Activated T-helper 1 cell treated with anti-CD3 and anti-CD28 coated beads, Interleukin-12 subunit alpha, Interleukin-12 subunit beta, Interleukin-2, Interleukin-4 antibody, amounts not matched to agents 30 ng/mL and 10 ng/mL and 1 ng/mL, durations not matched to agents 14 hours and 24 hours and 36 hours (primary cell): ENCODE measurements at regions not wholly inside any gene's neighbourhood (a gene's known extent, or its start where the extent isn't known, plus 50 kb on each side); places are given as distances from the start of the nearest gene placed in this dataset.

Experiments
- DNase-seq: peaks from one replicate; pipeline ENCODE4 v3.0.0; 2021; ENCODE audit warnings: low spot score
- H3K27ac Mint-ChIP-seq: one replicate; pipeline ENCODE4 v1.8.0; 2021; ENCODE audit warnings: mild to moderate bottlenecking, mixed read lengths
- H3K27me3 Mint-ChIP-seq: one replicate; pipeline ENCODE4 v1.8.0; 2022; ENCODE audit warnings: mild to moderate bottlenecking, moderate library complexity, mixed read lengths; ENCODE audit not compliant: insufficient read depth
- H3K36me3 Mint-ChIP-seq: one replicate; pipeline ENCODE4 v1.8.0; 2021; ENCODE audit warnings: low read depth, mixed read lengths
- H3K4me1 Mint-ChIP-seq: one replicate; pipeline ENCODE4 v1.8.0; 2021; ENCODE audit warnings: low read depth, mixed read lengths
- H3K4me3 Mint-ChIP-seq: one replicate; pipeline ENCODE4 v1.8.0; 2021; ENCODE audit warnings: mild to moderate bottlenecking, moderate library complexity, mixed read lengths
- H3K9me3 Mint-ChIP-seq: one replicate; pipeline ENCODE4 v1.8.0; 2021; ENCODE audit warnings: mixed read lengths
- intact Hi-C: fragments of 100-400 bp; cut with micrococcal nuclease; formaldehyde crosslinking; loops from one replicate; pipeline ENCODE4 v1.15.1; 2024

DNA sequence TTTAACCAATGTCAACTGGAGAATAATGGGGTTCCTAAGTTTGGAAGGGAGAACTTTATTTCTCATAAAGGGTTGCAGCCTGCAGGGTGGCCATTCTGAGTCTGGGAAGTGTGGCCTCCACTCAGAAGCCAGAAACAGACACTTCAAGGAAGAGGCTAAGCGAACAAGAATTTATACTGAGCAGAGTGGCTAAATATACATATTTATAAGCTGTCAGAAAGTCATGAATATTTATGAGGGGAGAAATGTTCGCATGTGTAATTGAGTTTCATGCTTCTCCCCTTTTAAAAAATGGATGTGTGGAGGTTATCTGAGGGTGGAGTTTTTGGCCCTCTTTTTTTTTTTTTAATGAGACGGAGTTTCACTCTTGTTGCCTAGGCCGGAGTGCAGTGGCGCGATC, 78.1 kb upstream of the PLAC8 start:
- intact Hi-C loops, result no loop called here
- Mint-ChIP-seq H3K4me1 (no peaks in the 10 kb centered on the region), H3K27me3 (no peaks in the 10 kb centered on the region), H3K27ac (no peak overlapping the region), H3K36me3 (peaks cover 8% of the 10 kb centered on the region), H3K4me3 (no peak overlapping the region), H3K9me3 (peaks cover 4% of the 10 kb centered on the region)
- no peak for DNase-seq

DNA sequence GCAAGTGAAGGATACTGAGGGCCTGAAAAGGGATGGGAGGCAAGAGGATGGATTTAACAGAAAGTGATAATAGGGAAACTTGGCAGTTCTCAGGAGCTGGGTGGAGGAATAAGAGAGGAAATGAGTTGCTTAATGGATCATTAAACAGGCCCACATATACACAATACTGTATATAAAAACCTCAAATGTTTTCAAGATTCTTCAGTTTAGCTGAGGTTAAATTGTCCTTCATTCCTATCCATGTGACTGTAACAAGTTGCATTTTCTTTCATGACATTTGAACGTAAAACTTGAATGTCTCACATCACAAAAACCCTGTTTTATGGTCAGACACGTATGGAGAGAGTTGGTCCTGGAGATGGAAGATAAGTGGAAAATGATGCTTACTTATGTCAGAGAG, 76.5 kb upstream of the PLAC8 start:
- Mint-ChIP-seq H3K27ac (no peak overlapping the region), H3K4me3 (no peak overlapping the region), H3K9me3 (peaks cover 4% of the 10 kb centered on the region), H3K36me3 (peaks cover 8% of the 10 kb centered on the region), H3K27me3 (no peaks in the 10 kb centered on the region), H3K4me1 (no peaks in the 10 kb centered on the region)
- intact Hi-C loops, result no loop called here
- no peak for DNase-seq

DNA sequence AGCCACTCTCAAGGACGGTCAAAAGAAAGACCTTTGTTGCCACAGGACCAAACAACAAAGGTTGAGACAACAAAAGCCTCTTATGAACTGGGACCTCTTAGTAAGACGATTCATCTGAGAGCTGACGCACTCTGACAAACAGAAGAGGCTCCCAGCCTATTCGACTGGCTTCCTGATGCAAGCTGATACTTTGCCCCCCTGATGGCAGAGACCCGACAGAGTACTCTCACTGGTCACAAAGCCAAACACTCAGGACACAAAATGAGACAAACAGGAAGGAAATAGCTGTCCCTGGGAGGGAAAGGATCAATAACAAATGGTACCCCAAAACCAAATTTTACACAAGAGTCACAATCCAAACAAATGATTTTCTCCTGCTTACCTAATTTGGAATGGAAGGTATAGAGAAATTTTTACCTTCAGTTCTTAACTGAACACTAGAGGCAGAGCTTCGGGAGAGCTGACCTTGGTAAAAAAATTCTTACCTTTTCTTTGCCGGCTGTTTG, 75.2 kb upstream of the PLAC8 start:
- intact Hi-C loops, result no loop called here
- no peaks in the 10 kb centered on the region for H3K4me1 Mint-ChIP-seq
- H3K27ac Mint-ChIP-seq, result no peak overlapping the region
- H3K4me3 Mint-ChIP-seq, result no peak overlapping the region
- no peak for DNase-seq
- H3K36me3 Mint-ChIP-seq, result peaks cover 6% of the 10 kb centered on the region
- H3K27me3 Mint-ChIP-seq, result no peaks in the 10 kb centered on the region
- no peaks in the 10 kb centered on the region for H3K9me3 Mint-ChIP-seq

DNA sequence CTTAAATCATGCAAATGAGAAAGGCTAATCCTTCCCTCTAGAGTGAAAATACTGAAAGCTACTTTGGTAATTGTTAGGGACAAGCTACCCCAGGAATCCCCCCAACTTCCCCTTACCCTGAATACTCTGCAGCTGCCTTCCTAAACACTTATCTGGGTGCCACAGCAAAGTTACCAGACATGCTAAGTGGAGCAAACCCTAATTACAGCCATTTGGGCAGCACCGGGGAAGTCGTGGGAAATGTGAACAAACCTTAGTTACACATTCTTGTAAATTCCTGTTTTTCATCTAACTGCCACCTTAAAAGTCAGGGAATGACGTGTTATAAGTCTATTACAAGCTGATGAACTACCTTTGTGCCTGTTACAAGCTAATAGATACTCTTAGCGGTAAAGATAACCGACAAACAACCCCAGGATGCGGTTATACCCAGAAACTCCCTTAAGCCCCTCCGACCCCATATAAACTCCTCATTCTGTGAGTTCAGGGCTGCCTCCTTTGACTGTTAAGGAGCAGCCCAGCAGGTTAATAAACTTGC, 66.0 kb upstream of the PLAC8 start:
- intact Hi-C loops, result no loop called here
- Mint-ChIP-seq H3K27me3 (peaks cover 9% of the 10 kb centered on the region), H3K4me1 (peaks cover 5% of the 10 kb centered on the region), H3K4me3 (no peak overlapping the region), H3K36me3 (peaks cover 3% of the 10 kb centered on the region), H3K27ac (no peak overlapping the region), H3K9me3 (no peaks in the 10 kb centered on the region)
- DNase-seq, result no peak

DNA sequence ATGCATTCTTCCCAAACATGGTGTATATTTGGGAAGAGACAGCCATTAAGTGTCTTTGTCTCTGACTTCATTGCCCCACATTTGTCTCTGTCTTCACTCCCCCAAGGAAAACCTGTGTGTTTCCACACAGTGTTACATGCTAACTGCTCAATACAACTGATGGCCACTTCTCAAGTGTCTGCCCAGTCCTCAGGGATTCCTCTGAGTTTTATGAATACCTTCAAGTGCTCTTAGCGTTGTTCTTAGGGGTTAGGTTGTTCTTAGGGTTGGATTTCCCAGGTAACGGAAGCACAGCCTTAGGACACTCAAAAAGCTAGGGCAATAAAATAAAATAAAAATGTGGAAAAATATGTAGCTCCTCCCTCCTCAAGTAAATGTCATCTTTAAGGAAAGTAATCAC, 64.7 kb upstream of the PLAC8 start:
- no peaks in the 10 kb centered on the region for H3K9me3 Mint-ChIP-seq
- H3K4me3 Mint-ChIP-seq, result no peak overlapping the region
- no peak overlapping the region for H3K27ac Mint-ChIP-seq
- H3K36me3 Mint-ChIP-seq, result peaks cover 3% of the 10 kb centered on the region
- peaks cover 5% of the 10 kb centered on the region for H3K4me1 Mint-ChIP-seq
- intact Hi-C loops, result no loop called here
- H3K27me3 Mint-ChIP-seq, result peaks cover 7% of the 10 kb centered on the region
- no peak for DNase-seq

- Mint-ChIP-seq H3K36me3 (peaks cover 3% of the 10 kb centered on the region), H3K4me3 (no peak overlapping the region), H3K27me3 (peaks cover 3% of the 10 kb centered on the region), H3K27ac (no peak overlapping the region), H3K9me3 (no peaks in the 10 kb centered on the region), H3K4me1 (peaks cover 5% of the 10 kb centered on the region)
- no peak for DNase-seq
- intact Hi-C loops, result no loop called here
Measured at GRCh38 chr4:83178029-83178428, 63.5 kb upstream of the PLAC8 start.

DNA sequence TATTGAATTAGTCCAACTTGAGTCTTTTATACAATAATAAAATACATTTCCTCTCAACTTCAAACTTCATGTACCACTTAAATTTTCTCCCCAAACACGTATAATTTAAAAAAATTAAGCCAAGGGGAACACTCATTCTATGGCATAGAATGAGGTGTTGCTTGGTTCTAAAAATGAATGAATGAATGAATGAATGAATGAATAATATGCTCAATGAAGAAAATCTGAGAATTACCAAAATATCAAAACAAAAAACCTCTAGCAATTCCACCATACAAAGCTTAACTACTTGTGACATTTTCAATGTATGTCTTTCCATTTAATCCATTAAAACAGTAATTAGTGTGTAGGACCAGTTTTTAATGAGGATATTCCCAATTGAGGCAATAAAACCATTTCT, 62.7 kb upstream of the PLAC8 start:
- peaks cover 5% of the 10 kb centered on the region for H3K4me1 Mint-ChIP-seq
- H3K4me3 Mint-ChIP-seq, result no peak overlapping the region

DNA sequence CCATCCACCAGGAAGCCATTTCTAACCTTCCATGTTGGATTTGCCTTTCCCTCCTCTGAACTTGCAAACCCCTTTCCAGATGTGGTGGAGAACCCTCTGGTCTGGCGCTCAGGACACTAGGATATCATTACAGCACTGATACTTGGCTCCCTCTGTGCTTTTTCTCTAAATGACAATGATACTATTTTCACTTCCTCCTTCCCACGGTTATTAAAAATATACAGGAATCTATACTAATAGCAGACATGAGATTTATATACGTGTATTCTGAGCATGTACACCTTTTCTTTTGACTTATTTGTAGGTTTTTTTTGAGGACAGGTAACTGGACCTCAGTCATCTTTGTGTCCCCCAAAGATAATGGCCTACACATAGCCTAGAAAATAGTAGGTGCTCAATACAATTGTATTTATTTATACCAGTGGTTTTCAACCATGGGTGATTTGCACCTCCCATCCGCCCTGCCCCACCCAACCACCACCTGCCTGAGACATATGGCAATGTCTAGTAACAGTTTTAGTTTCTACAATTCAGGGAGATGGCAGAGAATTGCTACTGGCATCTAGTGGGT, 60.4 kb upstream of the PLAC8 start:
- DNase-seq, result no peak
- Mint-ChIP-seq H3K27me3 (peaks cover 3% of the 10 kb centered on the region), H3K9me3 (peaks cover 9% of the 10 kb centered on the region), H3K4me3 (no peak overlapping the region), H3K36me3 (peaks cover 3% of the 10 kb centered on the region), H3K27ac (no peak overlapping the region), H3K4me1 (peaks cover 7% of the 10 kb centered on the region)
- intact Hi-C loops, result no loop called here

More for the DNA sequence above, 62.7 kb upstream of the PLAC8 start:
- Mint-ChIP-seq H3K9me3 (no peaks in the 10 kb centered on the region), H3K27ac (no peak overlapping the region), H3K36me3 (peaks cover 3% of the 10 kb centered on the region), H3K27me3 (peaks cover 3% of the 10 kb centered on the region)
- intact Hi-C loops, result no loop called here
- DNase-seq, result no peak

- no peak overlapping the region for H3K4me3 Mint-ChIP-seq
- peaks cover 7% of the 10 kb centered on the region for H3K4me1 Mint-ChIP-seq
- no peak for DNase-seq
- H3K9me3 Mint-ChIP-seq, result peaks cover 20% of the 10 kb centered on the region
- H3K36me3 Mint-ChIP-seq, result peaks cover 3% of the 10 kb centered on the region
- H3K27me3 Mint-ChIP-seq, result no peaks in the 10 kb centered on the region
- no peak overlapping the region for H3K27ac Mint-ChIP-seq
- intact Hi-C loops, result no loop called here
Measured at GRCh38 chr4:83172371-83172770, 57.8 kb upstream of the PLAC8 start.

DNA sequence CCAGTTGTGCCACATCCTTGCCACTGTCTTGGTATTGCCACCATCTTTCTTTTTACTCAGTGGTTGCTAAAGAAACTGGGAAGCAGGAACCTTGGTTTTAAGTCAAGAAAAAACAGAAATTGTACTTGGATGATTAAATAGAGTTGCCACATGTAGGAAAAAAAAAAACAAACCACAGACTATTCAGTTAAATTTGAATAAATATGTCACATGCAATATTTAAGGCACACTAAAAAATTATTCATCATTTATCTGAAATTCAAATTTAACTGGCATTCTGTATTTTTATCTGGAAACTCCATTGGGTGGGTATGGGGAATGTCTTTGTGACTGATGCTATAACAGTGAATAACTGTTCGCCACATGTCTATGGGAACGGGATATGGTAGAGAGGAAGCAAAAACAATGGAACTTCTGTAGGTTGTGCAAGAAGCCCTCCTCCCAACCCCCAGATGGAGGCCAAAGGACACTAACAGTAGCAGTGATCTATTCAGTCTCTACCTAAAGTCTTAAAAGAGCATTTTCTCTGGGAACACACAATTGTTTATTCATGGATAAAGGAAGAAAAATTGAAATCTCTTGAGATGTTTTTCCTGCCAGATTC, 57.0 kb upstream of the PLAC8 start:
- intact Hi-C loops, result no loop called here
- Mint-ChIP-seq H3K36me3 (peaks cover 3% of the 10 kb centered on the region), H3K4me3 (no peak overlapping the region), H3K9me3 (peaks cover 20% of the 10 kb centered on the region), H3K27me3 (peaks cover 2% of the 10 kb centered on the region), H3K27ac (no peak overlapping the region), H3K4me1 (peaks cover 7% of the 10 kb centered on the region)
- no peak for DNase-seq

DNA sequence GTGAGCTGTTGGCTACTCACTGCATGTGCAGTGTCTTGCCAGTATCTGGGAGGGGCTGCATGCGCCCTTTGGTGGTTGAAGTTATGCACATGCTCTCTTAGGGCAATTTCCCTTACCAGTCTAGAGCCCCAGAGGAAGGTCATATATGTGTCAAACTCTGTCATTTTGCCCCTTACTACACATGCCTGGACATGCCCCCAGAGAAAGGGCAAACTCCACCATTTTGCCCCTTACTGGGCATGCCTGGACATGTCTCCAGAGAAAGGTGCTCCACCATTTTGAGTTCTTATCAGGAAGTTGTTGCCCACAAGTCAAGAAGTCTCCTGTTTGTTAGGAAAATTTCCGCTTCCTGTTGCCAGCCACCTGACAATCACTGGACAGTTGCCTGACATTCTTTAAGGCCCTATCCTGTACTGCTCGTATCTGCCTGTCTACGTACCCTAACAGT, 56.4 kb upstream of the PLAC8 start:
- Mint-ChIP-seq H3K9me3 (peaks cover 20% of the 10 kb centered on the region), H3K27ac (peak overlapping the region; percentile 1), H3K4me1 (peaks cover 7% of the 10 kb centered on the region), H3K4me3 (no peak overlapping the region), H3K27me3 (peaks cover 2% of the 10 kb centered on the region), H3K36me3 (peaks cover 3% of the 10 kb centered on the region)
- intact Hi-C loops, result no loop called here
- DNase-seq, result no peak
